ENCODE measurements at regions not wholly inside any gene's neighbourhood (a gene's known extent, or its start where the extent isn't known, plus 50 kb on each side); places are given as distances from the start of the nearest gene placed in this dataset.

DNA sequence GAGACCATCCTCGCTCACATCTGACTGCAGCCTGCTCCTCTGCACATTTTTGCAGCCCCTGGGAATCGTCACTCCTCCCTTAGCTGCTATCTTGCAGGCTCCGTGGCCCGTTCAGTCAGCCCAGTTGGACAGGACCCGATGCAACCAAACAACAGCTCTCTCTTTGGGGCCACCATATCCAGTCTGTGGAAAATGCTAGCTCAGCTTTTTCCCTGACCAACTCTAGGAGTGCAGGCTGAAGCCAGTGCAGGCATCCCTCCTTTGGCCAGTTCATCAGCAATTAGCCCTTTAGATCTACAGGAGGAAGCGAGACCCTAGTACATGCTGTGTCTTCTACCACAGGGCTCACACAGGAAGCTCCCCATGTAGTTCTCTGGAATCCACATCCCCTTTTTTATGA, 182.1 kb downstream of the HS3ST3A1 start:
- TF ChIP-seq, protein P1, sequence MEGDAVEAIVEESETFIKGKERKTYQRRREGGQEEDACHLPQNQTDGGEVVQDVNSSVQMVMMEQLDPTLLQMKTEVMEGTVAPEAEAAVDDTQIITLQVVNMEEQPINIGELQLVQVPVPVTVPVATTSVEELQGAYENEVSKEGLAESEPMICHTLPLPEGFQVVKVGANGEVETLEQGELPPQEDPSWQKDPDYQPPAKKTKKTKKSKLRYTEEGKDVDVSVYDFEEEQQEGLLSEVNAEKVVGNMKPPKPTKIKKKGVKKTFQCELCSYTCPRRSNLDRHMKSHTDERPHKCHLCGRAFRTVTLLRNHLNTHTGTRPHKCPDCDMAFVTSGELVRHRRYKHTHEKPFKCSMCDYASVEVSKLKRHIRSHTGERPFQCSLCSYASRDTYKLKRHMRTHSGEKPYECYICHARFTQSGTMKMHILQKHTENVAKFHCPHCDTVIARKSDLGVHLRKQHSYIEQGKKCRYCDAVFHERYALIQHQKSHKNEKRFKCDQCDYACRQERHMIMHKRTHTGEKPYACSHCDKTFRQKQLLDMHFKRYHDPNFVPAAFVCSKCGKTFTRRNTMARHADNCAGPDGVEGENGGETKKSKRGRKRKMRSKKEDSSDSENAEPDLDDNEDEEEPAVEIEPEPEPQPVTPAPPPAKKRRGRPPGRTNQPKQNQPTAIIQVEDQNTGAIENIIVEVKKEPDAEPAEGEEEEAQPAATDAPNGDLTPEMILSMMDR (IDR thresholded peaks at IDR 0.05), result no peak
- TF ChIP-seq ZFX (IDR thresholded peaks at IDR 0.05; ENCODE audit: borderline replicate concordance), result no peak
